Amniotic stem cell (primary cell): ENCODE measurements at regions not wholly inside any gene's neighbourhood (a gene's known extent, or its start where the extent isn't known, plus 50 kb on each side); places are given as distances from the start of the nearest gene placed in this dataset.
"Not testable (repeated sequence)": the region's sequence is repeated elsewhere in the genome, so short reads cannot be mapped to it uniquely, and the experiment has no call there.

Experiments
- DNase-seq: peaks from one replicate; lab custom pipeline; 2025; lab: John Stamatoyannopoulos, UW

GRCh38 chrX:34716302-34716701, 59.2 kb upstream of the TMEM47 start:
- DNase-seq: no peak

GRCh38 chrX:34734383-34734782, 77.3 kb upstream of the TMEM47 start:
- DNase-seq: no peak

- DNase-seq: no peak
Measured at GRCh38 chrX:34744521-34744920, 87.4 kb upstream of the TMEM47 start.

GRCh38 chrX:34749896-34750295, 92.8 kb upstream of the TMEM47 start:
- DNase-seq: no peak

- no peak for DNase-seq
Measured at GRCh38 chrX:34764852-34765361, 107.8 kb upstream of the TMEM47 start.

- DNase-seq: no peak
Measured at GRCh38 chrX:34768290-34768689, 111.2 kb upstream of the TMEM47 start.

GRCh38 chrX:34770511-34770910, 113.4 kb upstream of the TMEM47 start:
- DNase-seq: no peak

- peak; percentile 58 for DNase-seq
Measured at GRCh38 chrX:34778916-34779315, 121.8 kb upstream of the TMEM47 start.

GRCh38 chrX:34790026-34790425, 132.9 kb upstream of the TMEM47 start:
- DNase-seq: no peak

- DNase-seq: no peak
Measured at GRCh38 chrX:34805951-34806350, 136.6 kb upstream of the FAM47B start.

- DNase-seq: no peak
Measured at GRCh38 chrX:34809096-34809495, 133.5 kb upstream of the FAM47B start.

GRCh38 chrX:34810364-34810763, 132.2 kb upstream of the FAM47B start:
- no peak for DNase-seq

- DNase-seq: no peak
Measured at GRCh38 chrX:34810916-34811315, 131.7 kb upstream of the FAM47B start.

- DNase-seq: no peak
Measured at GRCh38 chrX:34813618-34814017, 129.0 kb upstream of the FAM47B start.

- DNase-seq: no peak
Measured at GRCh38 chrX:34826964-34827363, 115.6 kb upstream of the FAM47B start.

GRCh38 chrX:34839451-34839850, 103.1 kb upstream of the FAM47B start:
- no peak for DNase-seq

- DNase-seq: not testable (repeated sequence)
Measured at GRCh38 chrX:34841205-34841604, 101.4 kb upstream of the FAM47B start.

GRCh38 chrX:34848281-34848680, 94.3 kb upstream of the FAM47B start:
- peak; percentile 3 for DNase-seq

GRCh38 chrX:34849371-34849770, 93.2 kb upstream of the FAM47B start:
- peak; percentile 8 for DNase-seq

GRCh38 chrX:34859191-34859590, 83.4 kb upstream of the FAM47B start:
- DNase-seq: no peak

- DNase-seq: no peak
Measured at GRCh38 chrX:34863906-34864305, 78.7 kb upstream of the FAM47B start.

- no peak for DNase-seq
Measured at GRCh38 chrX:34866646-34867045, 76.0 kb upstream of the FAM47B start.

- DNase-seq: no peak
Measured at GRCh38 chrX:34868633-34869032, 74.0 kb upstream of the FAM47B start.

- DNase-seq: no peak
Measured at GRCh38 chrX:34873500-34874225, 68.9 kb upstream of the FAM47B start.
